ENCODE measurements at regions not wholly inside any gene's neighbourhood (a gene's known extent, or its start where the extent isn't known, plus 50 kb on each side); places are given as distances from the start of the nearest gene placed in this dataset.

GRCh38 chr6:132072271-132072670 is 121.1 kb upstream of the CCN2 start:
- H3K27ac Mint-ChIP-seq = no peak overlapping the region
- no peak for ATAC-seq
- no peaks in the 10 kb centered on the region for H3K36me3 Mint-ChIP-seq
- H3K4me1 Mint-ChIP-seq = no peaks in the 10 kb centered on the region
- no peaks in the 10 kb centered on the region for H3K9me3 Mint-ChIP-seq
- H3K27me3 Mint-ChIP-seq = no peaks in the 10 kb centered on the region
- no peak overlapping the region for H3K4me3 Mint-ChIP-seq

GRCh38 chr6:132070356-132070755 is 119.2 kb upstream of the CCN2 start:
- H3K4me3 Mint-ChIP-seq = no peak overlapping the region
- H3K36me3 Mint-ChIP-seq = no peaks in the 10 kb centered on the region
- H3K4me1 Mint-ChIP-seq = no peaks in the 10 kb centered on the region
- H3K27ac Mint-ChIP-seq = no peak overlapping the region
- H3K9me3 Mint-ChIP-seq = peaks cover 3% of the 10 kb centered on the region
- H3K27me3 Mint-ChIP-seq = no peaks in the 10 kb centered on the region
- ATAC-seq = no peak

GRCh38 chr6:132068766-132069165 is 117.6 kb upstream of the CCN2 start:
- Mint-ChIP-seq H3K9me3 (peaks cover 3% of the 10 kb centered on the region), H3K27me3 (no peaks in the 10 kb centered on the region), H3K36me3 (no peaks in the 10 kb centered on the region), H3K4me1 (no peaks in the 10 kb centered on the region), H3K4me3 (no peak overlapping the region), H3K27ac (no peak overlapping the region)
- ATAC-seq = no peak

GRCh38 chr6:132067286-132067685 is 116.1 kb upstream of the CCN2 start:
- Mint-ChIP-seq H3K4me1 (no peaks in the 10 kb centered on the region), H3K36me3 (no peaks in the 10 kb centered on the region), H3K27me3 (no peaks in the 10 kb centered on the region), H3K4me3 (no peak overlapping the region), H3K9me3 (peaks cover 3% of the 10 kb centered on the region), H3K27ac (no peak overlapping the region)
- no peak for ATAC-seq

- Mint-ChIP-seq H3K4me1 (no peaks in the 10 kb centered on the region), H3K36me3 (no peaks in the 10 kb centered on the region), H3K27ac (no peak overlapping the region), H3K9me3 (peaks cover 3% of the 10 kb centered on the region), H3K27me3 (no peaks in the 10 kb centered on the region), H3K4me3 (no peak overlapping the region)
- ATAC-seq = no peak
Measured at GRCh38 chr6:132065556-132065955, 114.4 kb upstream of the CCN2 start.

GRCh38 chr6:132063738-132064137 is 112.6 kb upstream of the CCN2 start:
- H3K27ac Mint-ChIP-seq = no peak overlapping the region
- H3K4me3 Mint-ChIP-seq = no peak overlapping the region
- ATAC-seq = no peak
- H3K36me3 Mint-ChIP-seq = no peaks in the 10 kb centered on the region
- peaks cover 3% of the 10 kb centered on the region for H3K9me3 Mint-ChIP-seq
- no peaks in the 10 kb centered on the region for H3K4me1 Mint-ChIP-seq
- H3K27me3 Mint-ChIP-seq = no peaks in the 10 kb centered on the region

- H3K4me3 Mint-ChIP-seq = no peak overlapping the region
- H3K4me1 Mint-ChIP-seq = no peaks in the 10 kb centered on the region
- no peaks in the 10 kb centered on the region for H3K27me3 Mint-ChIP-seq
- H3K27ac Mint-ChIP-seq = no peak overlapping the region
- H3K36me3 Mint-ChIP-seq = no peaks in the 10 kb centered on the region
- peaks cover 3% of the 10 kb centered on the region for H3K9me3 Mint-ChIP-seq
- ATAC-seq = no peak
Measured at GRCh38 chr6:132063204-132063603, 112.0 kb upstream of the CCN2 start.

GRCh38 chr6:132062626-132063025 is 111.5 kb upstream of the CCN2 start:
- Mint-ChIP-seq H3K27me3 (no peaks in the 10 kb centered on the region), H3K36me3 (no peaks in the 10 kb centered on the region), H3K4me1 (no peaks in the 10 kb centered on the region), H3K4me3 (no peak overlapping the region), H3K27ac (no peak overlapping the region), H3K9me3 (peaks cover 3% of the 10 kb centered on the region)
- no peak for ATAC-seq

- Mint-ChIP-seq H3K27ac (no peak overlapping the region), H3K36me3 (no peaks in the 10 kb centered on the region), H3K4me3 (no peak overlapping the region), H3K27me3 (no peaks in the 10 kb centered on the region), H3K4me1 (no peaks in the 10 kb centered on the region), H3K9me3 (peaks cover 8% of the 10 kb centered on the region)
- no peak for ATAC-seq
Measured at GRCh38 chr6:132061381-132061780, 110.2 kb upstream of the CCN2 start.

GRCh38 chr6:132060591-132060990 is 109.4 kb upstream of the CCN2 start:
- Mint-ChIP-seq H3K9me3 (peaks cover 5% of the 10 kb centered on the region), H3K27ac (no peak overlapping the region), H3K36me3 (no peaks in the 10 kb centered on the region), H3K4me1 (no peaks in the 10 kb centered on the region), H3K27me3 (no peaks in the 10 kb centered on the region), H3K4me3 (no peak overlapping the region)
- no peak for ATAC-seq

GRCh38 chr6:132058975-132059374 is 107.8 kb upstream of the CCN2 start:
- Mint-ChIP-seq H3K4me3 (no peak overlapping the region), H3K27ac (no peak overlapping the region), H3K36me3 (no peaks in the 10 kb centered on the region), H3K27me3 (no peaks in the 10 kb centered on the region), H3K4me1 (no peaks in the 10 kb centered on the region), H3K9me3 (peaks cover 5% of the 10 kb centered on the region)
- no peak for ATAC-seq

GRCh38 chr6:132054525-132054924 is 103.4 kb upstream of the CCN2 start:
- no peaks in the 10 kb centered on the region for H3K27me3 Mint-ChIP-seq
- no peak for ATAC-seq
- no peak overlapping the region for H3K4me3 Mint-ChIP-seq
- H3K36me3 Mint-ChIP-seq = no peaks in the 10 kb centered on the region
- no peaks in the 10 kb centered on the region for H3K4me1 Mint-ChIP-seq
- H3K27ac Mint-ChIP-seq = no peak overlapping the region
- H3K9me3 Mint-ChIP-seq = peaks cover 5% of the 10 kb centered on the region

- ATAC-seq = no peak
- Mint-ChIP-seq H3K27me3 (no peaks in the 10 kb centered on the region), H3K27ac (no peak overlapping the region), H3K4me3 (no peak overlapping the region), H3K9me3 (peaks cover 5% of the 10 kb centered on the region), H3K36me3 (no peaks in the 10 kb centered on the region), H3K4me1 (no peaks in the 10 kb centered on the region)
Measured at GRCh38 chr6:132053511-132053910, 102.3 kb upstream of the CCN2 start.

GRCh38 chr6:132052096-132052495 is 100.9 kb upstream of the CCN2 start:
- H3K9me3 Mint-ChIP-seq = peaks cover 3% of the 10 kb centered on the region
- H3K4me1 Mint-ChIP-seq = no peaks in the 10 kb centered on the region
- ATAC-seq = no peak
- no peak overlapping the region for H3K4me3 Mint-ChIP-seq
- no peaks in the 10 kb centered on the region for H3K27me3 Mint-ChIP-seq
- no peak overlapping the region for H3K27ac Mint-ChIP-seq
- H3K36me3 Mint-ChIP-seq = no peaks in the 10 kb centered on the region

- no peak overlapping the region for H3K27ac Mint-ChIP-seq
- no peak for ATAC-seq
- no peaks in the 10 kb centered on the region for H3K4me1 Mint-ChIP-seq
Measured at GRCh38 chr6:132045877-132046276, 94.7 kb upstream of the CCN2 start.

GRCh38 chr6:132043148-132043547 is 92.0 kb upstream of the CCN2 start:
- Mint-ChIP-seq H3K9me3 (peaks cover 2% of the 10 kb centered on the region), H3K27ac (no peak overlapping the region), H3K36me3 (no peaks in the 10 kb centered on the region), H3K27me3 (peaks cover 15% of the 10 kb centered on the region), H3K4me1 (no peaks in the 10 kb centered on the region), H3K4me3 (no peak overlapping the region)
- no peak for ATAC-seq

More at GRCh38 chr6:132045877-132046276, 94.7 kb upstream of the CCN2 start:
- no peaks in the 10 kb centered on the region for H3K9me3 Mint-ChIP-seq
- H3K4me3 Mint-ChIP-seq = no peak overlapping the region
- H3K36me3 Mint-ChIP-seq = no peaks in the 10 kb centered on the region
- H3K27me3 Mint-ChIP-seq = peaks cover 15% of the 10 kb centered on the region

- H3K9me3 Mint-ChIP-seq = peaks cover 2% of the 10 kb centered on the region
- no peak overlapping the region for H3K27ac Mint-ChIP-seq
- H3K4me3 Mint-ChIP-seq = no peak overlapping the region
Measured at GRCh38 chr6:132041706-132042105, 90.5 kb upstream of the CCN2 start.

More at GRCh38 chr6:132041706-132042105, 90.5 kb upstream of the CCN2 start:
- peaks cover 15% of the 10 kb centered on the region for H3K27me3 Mint-ChIP-seq
- no peak for ATAC-seq
- no peaks in the 10 kb centered on the region for H3K4me1 Mint-ChIP-seq
- H3K36me3 Mint-ChIP-seq = no peaks in the 10 kb centered on the region
